Vagina (tissue), 2 donors: ENCODE measurements at regions not wholly inside any gene's neighbourhood (a gene's known extent, or its start where the extent isn't known, plus 50 kb on each side); places are given as distances from the start of the nearest gene placed in this dataset.

Experiments used
- CTCF ChIP-seq, 3 experiments: fragments of 450-650 bp in 2 of 3; fragments of 200-600 bp in 1 of 3; sonication (generic) in 1 of 3; IDR thresholded peaks; one replicate each; pipeline ENCODE4 v1.5.1; 2017 to 2019; ENCODE audit warnings: antibody characterized with exemption in 3 of 3, mild to moderate bottlenecking in 2 of 3, moderate library complexity in 2 of 3
- POLR2A ChIP-seq, 2 donors: fragments of 450-650 bp; IDR thresholded peaks; one replicate each; pipeline ENCODE4 v1.6.1; 2017; ENCODE audit warnings: antibody characterized with exemption in 2 of 2, mild to moderate bottlenecking in 2 of 2, moderate library complexity in 2 of 2

- no peak for TF ChIP-seq CTCF (IDR thresholded peaks at IDR 0.05)
- no peak for TF ChIP-seq POLR2A (IDR thresholded peaks at IDR 0.05)
These were observed 314.3 kb downstream of the HHIPL2 start for GRCh38 chr1:222233444-222234158.
